Keratinocyte (primary cell): ENCODE measurements at regions not wholly inside any gene's neighbourhood (a gene's known extent, or its start where the extent isn't known, plus 50 kb on each side); places are given as distances from the start of the nearest gene placed in this dataset.

Experiments used
- DNase-seq: peaks from one replicate; pipeline ENCODE4 v3.0.0-alpha.2; 2011; ENCODE audit warnings: low read depth, missing footprints, low spot score
- FAIRE-seq: peaks from 2 replicates; lab custom pipeline; 2011; peaks lifted over from hg19 to GRCh38; lab: Jason Lieb, UNC
- H2AFZ ChIP-seq: 2 replicates; pipeline ENCODE4 v1.6.0; 2012; ENCODE audit warnings: low read length, control low read depth, inconsistent platforms; ENCODE audit not compliant: control insufficient read depth
- H3K27ac ChIP-seq: 2 replicates; pipeline ENCODE4 v1.5.1; 2011; ENCODE audit warnings: low read length; ENCODE audit not compliant: control insufficient read depth, insufficient read depth
- H3K27me3 ChIP-seq: 3 replicates; pipeline ENCODE4 v1.6.0; 2011; ENCODE audit warnings: low read length; ENCODE audit not compliant: control insufficient read depth, insufficient read depth; ENCODE audit errors: extremely low read depth
- H3K36me3 ChIP-seq, 2 experiments: 2 replicates in 1 of 2; 3 replicates in 1 of 2; pipeline ENCODE4 v1.5.1; 2011; ENCODE audit warnings: low read length in 2 of 2, mild to moderate bottlenecking in 1 of 2; ENCODE audit not compliant: control insufficient read depth in 2 of 2, insufficient read depth in 2 of 2; ENCODE audit errors: extremely low read depth in 1 of 2
- H3K4me1 ChIP-seq: 3 replicates; pipeline ENCODE4 v1.5.1; 2011; ENCODE audit warnings: low read length; ENCODE audit not compliant: control insufficient read depth, insufficient read depth; ENCODE audit errors: extremely low read depth
- H3K4me2 ChIP-seq: 3 replicates; pipeline ENCODE4 v1.6.0; 2011; ENCODE audit warnings: low read depth, low read length; ENCODE audit not compliant: control insufficient read depth, insufficient read depth; ENCODE audit errors: extremely low read depth
- H3K4me3 ChIP-seq, 3 experiments: fragments of 200-600 bp in 1 of 3; sonication (generic) in 1 of 3; 2 replicates in 2 of 3; 3 replicates in 1 of 3; pipeline ENCODE4 v1.5.1; 2011 to 2016; ENCODE audit warnings: low read length in 3 of 3, mild to moderate bottlenecking in 3 of 3, control low read depth in 2 of 3, inconsistent platforms in 1 of 3, low read depth in 1 of 3, mixed read lengths in 1 of 3, mixed run types in 1 of 3, moderate library complexity in 1 of 3; ENCODE audit not compliant: control insufficient read depth in 2 of 3, insufficient read depth in 2 of 3; ENCODE audit errors: extremely low read depth in 1 of 3
- H3K79me2 ChIP-seq: 2 replicates; pipeline ENCODE4 v1.6.0; 2012; ENCODE audit warnings: low read length; ENCODE audit not compliant: control insufficient read depth, insufficient read depth
- H3K9ac ChIP-seq: 3 replicates; pipeline ENCODE4 v1.6.0; 2011; ENCODE audit warnings: low read length; ENCODE audit not compliant: control insufficient read depth, insufficient read depth; ENCODE audit errors: extremely low read depth
- H3K9me1 ChIP-seq: 3 replicates; pipeline ENCODE4 v1.6.0; 2011; ENCODE audit warnings: low read length; ENCODE audit not compliant: control insufficient read depth, insufficient read depth; ENCODE audit errors: extremely low read depth
- H3K9me3 ChIP-seq: 2 replicates; pipeline ENCODE4 v1.5.1; 2012; ENCODE audit warnings: low read depth, low read length; ENCODE audit not compliant: control insufficient read depth
- H4K20me1 ChIP-seq: 3 replicates; pipeline ENCODE4 v1.6.0; 2011; ENCODE audit warnings: low read length; ENCODE audit not compliant: control insufficient read depth, insufficient read depth; ENCODE audit errors: extremely low read depth
- CTCF ChIP-seq, 3 experiments: IDR thresholded peaks in 1 of 3; conservative IDR thresholded peaks in 1 of 3; optimal IDR thresholded peaks in 1 of 3; 2 replicates in 2 of 3; 3 replicates in 1 of 3; pipeline versions ENCODE3 to v1.5.1; 2011; ENCODE audit warnings: low read length in 3 of 3, mild to moderate bottlenecking in 3 of 3, moderate library complexity in 2 of 3, control low read depth in 1 of 3, inconsistent platforms in 1 of 3; ENCODE audit not compliant: insufficient read depth in 2 of 3; ENCODE audit errors: extremely low read depth in 1 of 3
- EZH2 ChIP-seq: IDR thresholded peaks from one replicate; pipeline ENCODE4 v1.6.1; 2012; ENCODE audit warnings: inconsistent platforms, mild to moderate bottlenecking, low read length, moderate library complexity
- dilution Hi-C: fragments of 300-500 bp; cut with MboI; formaldehyde crosslinking; loops from one replicate; pipeline ENCODE4 v1.7.0; 2020; ENCODE audit warnings: low sequenced_read_pairs; ENCODE audit not compliant: extremely low pct_ligation_motif_present

GRCh38 chr1:81492628-81493027 lies 308.1 kb upstream of the ADGRL2 start:
- TF ChIP-seq CTCF (optimal IDR thresholded peaks at IDR 0.05 in 1 of 3, IDR thresholded peaks at IDR 0.05 in 1 of 3, conservative IDR thresholded peaks at IDR 0.05 in 1 of 3; ENCODE audit: extremely low read depth in 1 of 3, insufficient read depth in 2 of 3, low read length in 3 of 3), result no peak
- no peak for TF ChIP-seq EZH2
- H3K27me3 ChIP-seq, result no peaks in the 10 kb centered on the region
- no peak overlapping the region for H3K4me3 ChIP-seq
- no peak overlapping the region for H3K9ac ChIP-seq
- DNase-seq, result no peak
- H3K27ac ChIP-seq, result no peak overlapping the region
- no peak for FAIRE-seq
- H4K20me1 ChIP-seq, result no peaks in the 10 kb centered on the region
- H2AFZ ChIP-seq, result no peak overlapping the region
- no peaks in the 10 kb centered on the region for H3K9me3 ChIP-seq
- H3K36me3 ChIP-seq, result no peaks in the 10 kb centered on the region
- dilution Hi-C loops, result no loop called here
- no peaks in the 10 kb centered on the region for H3K79me2 ChIP-seq
- H3K9me1 ChIP-seq, result no peaks in the 10 kb centered on the region
- H3K4me1 ChIP-seq, result no peaks in the 10 kb centered on the region
- no peak overlapping the region for H3K4me2 ChIP-seq

- no peaks in the 10 kb centered on the region for H3K79me2 ChIP-seq
- no peak overlapping the region for H3K4me3 ChIP-seq
- no peaks in the 10 kb centered on the region for H3K4me1 ChIP-seq
- H4K20me1 ChIP-seq, result no peaks in the 10 kb centered on the region
- TF ChIP-seq CTCF (optimal IDR thresholded peaks at IDR 0.05 in 1 of 3, IDR thresholded peaks at IDR 0.05 in 1 of 3, conservative IDR thresholded peaks at IDR 0.05 in 1 of 3; ENCODE audit: extremely low read depth in 1 of 3, insufficient read depth in 2 of 3, low read length in 3 of 3), result no peak
- no peak for TF ChIP-seq EZH2
- H3K36me3 ChIP-seq, result no peaks in the 10 kb centered on the region
- no peak overlapping the region for H3K4me2 ChIP-seq
- no peaks in the 10 kb centered on the region for H3K27me3 ChIP-seq
- no peak overlapping the region for H3K27ac ChIP-seq
- DNase-seq (no peak), FAIRE-seq (no peak)
- dilution Hi-C loops, result no loop called here
- no peak overlapping the region for H2AFZ ChIP-seq
- H3K9me3 ChIP-seq, result no peaks in the 10 kb centered on the region
- H3K9me1 ChIP-seq, result no peaks in the 10 kb centered on the region
- H3K9ac ChIP-seq, result no peak overlapping the region
Observed at GRCh38 chr1:81490614-81491013, 310.1 kb upstream of the ADGRL2 start.
